ENCODE measurements at regions not wholly inside any gene's neighbourhood (a gene's known extent, or its start where the extent isn't known, plus 50 kb on each side); places are given as distances from the start of the nearest gene placed in this dataset.

DNA sequence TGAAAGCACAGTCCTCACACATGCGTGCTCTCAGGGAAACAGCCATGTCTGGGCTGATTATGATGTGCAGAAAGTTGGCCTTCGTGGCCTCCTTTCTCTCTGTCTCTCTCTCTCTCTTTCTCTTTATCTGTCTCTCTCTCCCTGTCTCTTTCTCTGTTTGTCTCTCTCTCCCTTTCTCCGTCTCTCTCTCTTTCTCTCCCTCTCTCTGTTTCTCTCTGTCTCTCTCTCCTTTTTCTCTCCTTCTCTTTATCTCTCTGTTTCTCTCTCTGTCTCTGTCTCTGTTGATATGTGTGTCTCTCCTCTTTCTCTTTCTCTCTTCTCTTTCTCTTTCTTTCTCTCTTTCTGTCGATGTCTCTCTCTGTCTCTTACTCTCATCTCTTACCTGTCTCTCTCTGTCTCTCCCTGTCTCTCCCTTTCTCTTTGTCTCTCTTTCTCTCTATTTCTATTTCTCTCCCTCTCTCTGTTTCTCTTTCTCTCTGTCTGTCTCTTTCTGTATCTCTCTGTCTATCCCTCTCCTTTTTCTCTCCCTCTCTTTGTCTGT lies 105.4 kb upstream of the MPP7 start:
- H3K27me3 ChIP-seq (ENCODE audit: insufficient read depth, low read depth, low read length), result no peaks in the 10 kb centered on the region
- H3K9ac ChIP-seq (ENCODE audit: low read length), result no peak overlapping the region
- H3K4me3 ChIP-seq (ENCODE audit: low read length), result no peak overlapping the region
- no peaks in the 10 kb centered on the region for H4K20me1 ChIP-seq (ENCODE audit: insufficient read depth)
- H3K27ac ChIP-seq (ENCODE audit: low read length), result no peak overlapping the region
- no peak overlapping the region for H2AFZ ChIP-seq (ENCODE audit: low read depth, low read length)
- H3K9me3 ChIP-seq (ENCODE audit: low read length), result no peaks in the 10 kb centered on the region
- H3K79me2 ChIP-seq (replicated peaks; ENCODE audit: insufficient read depth, low read length), result no peaks in the 10 kb centered on the region
- TF ChIP-seq POLR2AphosphoS5 (IDR thresholded peaks at IDR 0.05) (no peak), EP300 (conservative IDR thresholded peaks at IDR 0.05; ENCODE audit: poor library complexity, severe bottlenecking) (no peak), RAD21 (conservative IDR thresholded peaks at IDR 0.05) (no peak), EZH2 (IDR thresholded peaks at IDR 0.05; ENCODE audit: borderline replicate concordance, insufficient read depth, low read length, poor library complexity, severe bottlenecking) (no peak), SMC3 (conservative IDR thresholded peaks at IDR 0.05; ENCODE audit: poor library complexity) (no peak), TAF1 (IDR thresholded peaks at IDR 0.05; ENCODE audit: low read depth) (no peak), MXI1 (conservative IDR thresholded peaks at IDR 0.05; ENCODE audit: poor library complexity, severe bottlenecking) (no peak)
- TF ChIP-seq, protein P1, sequence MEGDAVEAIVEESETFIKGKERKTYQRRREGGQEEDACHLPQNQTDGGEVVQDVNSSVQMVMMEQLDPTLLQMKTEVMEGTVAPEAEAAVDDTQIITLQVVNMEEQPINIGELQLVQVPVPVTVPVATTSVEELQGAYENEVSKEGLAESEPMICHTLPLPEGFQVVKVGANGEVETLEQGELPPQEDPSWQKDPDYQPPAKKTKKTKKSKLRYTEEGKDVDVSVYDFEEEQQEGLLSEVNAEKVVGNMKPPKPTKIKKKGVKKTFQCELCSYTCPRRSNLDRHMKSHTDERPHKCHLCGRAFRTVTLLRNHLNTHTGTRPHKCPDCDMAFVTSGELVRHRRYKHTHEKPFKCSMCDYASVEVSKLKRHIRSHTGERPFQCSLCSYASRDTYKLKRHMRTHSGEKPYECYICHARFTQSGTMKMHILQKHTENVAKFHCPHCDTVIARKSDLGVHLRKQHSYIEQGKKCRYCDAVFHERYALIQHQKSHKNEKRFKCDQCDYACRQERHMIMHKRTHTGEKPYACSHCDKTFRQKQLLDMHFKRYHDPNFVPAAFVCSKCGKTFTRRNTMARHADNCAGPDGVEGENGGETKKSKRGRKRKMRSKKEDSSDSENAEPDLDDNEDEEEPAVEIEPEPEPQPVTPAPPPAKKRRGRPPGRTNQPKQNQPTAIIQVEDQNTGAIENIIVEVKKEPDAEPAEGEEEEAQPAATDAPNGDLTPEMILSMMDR (IDR thresholded peaks at IDR 0.05; ENCODE audit: poor library complexity, severe bottlenecking), result no peak
- TF ChIP-seq, protein P2, sequence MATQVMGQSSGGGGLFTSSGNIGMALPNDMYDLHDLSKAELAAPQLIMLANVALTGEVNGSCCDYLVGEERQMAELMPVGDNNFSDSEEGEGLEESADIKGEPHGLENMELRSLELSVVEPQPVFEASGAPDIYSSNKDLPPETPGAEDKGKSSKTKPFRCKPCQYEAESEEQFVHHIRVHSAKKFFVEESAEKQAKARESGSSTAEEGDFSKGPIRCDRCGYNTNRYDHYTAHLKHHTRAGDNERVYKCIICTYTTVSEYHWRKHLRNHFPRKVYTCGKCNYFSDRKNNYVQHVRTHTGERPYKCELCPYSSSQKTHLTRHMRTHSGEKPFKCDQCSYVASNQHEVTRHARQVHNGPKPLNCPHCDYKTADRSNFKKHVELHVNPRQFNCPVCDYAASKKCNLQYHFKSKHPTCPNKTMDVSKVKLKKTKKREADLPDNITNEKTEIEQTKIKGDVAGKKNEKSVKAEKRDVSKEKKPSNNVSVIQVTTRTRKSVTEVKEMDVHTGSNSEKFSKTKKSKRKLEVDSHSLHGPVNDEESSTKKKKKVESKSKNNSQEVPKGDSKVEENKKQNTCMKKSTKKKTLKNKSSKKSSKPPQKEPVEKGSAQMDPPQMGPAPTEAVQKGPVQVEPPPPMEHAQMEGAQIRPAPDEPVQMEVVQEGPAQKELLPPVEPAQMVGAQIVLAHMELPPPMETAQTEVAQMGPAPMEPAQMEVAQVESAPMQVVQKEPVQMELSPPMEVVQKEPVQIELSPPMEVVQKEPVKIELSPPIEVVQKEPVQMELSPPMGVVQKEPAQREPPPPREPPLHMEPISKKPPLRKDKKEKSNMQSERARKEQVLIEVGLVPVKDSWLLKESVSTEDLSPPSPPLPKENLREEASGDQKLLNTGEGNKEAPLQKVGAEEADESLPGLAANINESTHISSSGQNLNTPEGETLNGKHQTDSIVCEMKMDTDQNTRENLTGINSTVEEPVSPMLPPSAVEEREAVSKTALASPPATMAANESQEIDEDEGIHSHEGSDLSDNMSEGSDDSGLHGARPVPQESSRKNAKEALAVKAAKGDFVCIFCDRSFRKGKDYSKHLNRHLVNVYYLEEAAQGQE (IDR thresholded peaks at IDR 0.05; ENCODE audit: borderline replicate concordance), result no peak
- no peaks in the 10 kb centered on the region for H3K36me3 ChIP-seq (ENCODE audit: insufficient read depth, low read length)
- H3F3A ChIP-seq (ENCODE audit: insufficient read depth, low read length, poor library complexity, severe bottlenecking), result no peaks in the 10 kb centered on the region
- no peak overlapping the region for H3K4me2 ChIP-seq (ENCODE audit: low read length)
- no peaks in the 10 kb centered on the region for H3K9me2 ChIP-seq (ENCODE audit: insufficient read depth, low read length)

DNA sequence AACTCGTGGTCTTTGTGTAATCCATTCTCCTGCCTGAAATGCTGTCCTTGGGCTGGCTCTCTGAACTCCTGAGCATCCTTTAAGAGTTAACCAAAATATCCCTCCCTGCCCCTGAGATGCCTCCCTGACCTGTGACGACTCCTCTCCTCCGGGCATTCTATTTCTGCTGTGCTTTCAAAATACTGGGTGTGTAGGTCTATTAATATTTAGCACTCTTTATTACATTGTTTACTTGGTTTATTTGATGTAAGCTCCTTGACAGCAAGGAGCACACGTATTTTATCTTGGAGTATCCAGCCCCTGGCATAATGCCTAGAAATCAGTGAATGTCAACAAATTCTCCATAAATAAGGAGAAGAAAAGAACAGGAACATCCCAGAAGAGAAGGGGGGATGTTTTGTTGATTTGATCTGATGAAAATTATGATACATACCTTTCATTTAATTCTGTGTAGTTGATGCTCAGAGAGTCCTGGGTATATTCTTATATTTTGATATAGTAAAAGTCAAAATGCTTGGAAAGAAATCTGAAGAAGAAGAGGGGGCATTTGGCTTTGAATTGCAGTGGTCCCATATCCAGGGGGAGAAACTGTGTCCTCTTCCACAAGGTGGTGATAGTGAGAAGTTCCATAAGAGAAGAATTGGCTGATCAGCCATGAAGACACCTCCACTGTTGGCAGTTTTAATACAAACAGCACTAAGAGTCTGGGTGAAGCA lies 107.7 kb upstream of the MPP7 start:
- Histone ChIP-seq H3K79me2 (replicated peaks; ENCODE audit: insufficient read depth, low read length) (no peaks in the 10 kb centered on the region), H3F3A (ENCODE audit: insufficient read depth, low read length, poor library complexity, severe bottlenecking) (no peaks in the 10 kb centered on the region)

More for the DNA sequence above, 107.7 kb upstream of the MPP7 start:
- TF ChIP-seq RAD21 (conservative IDR thresholded peaks at IDR 0.05) (no peak), EZH2 (IDR thresholded peaks at IDR 0.05; ENCODE audit: borderline replicate concordance, insufficient read depth, low read length, poor library complexity, severe bottlenecking) (no peak), POLR2AphosphoS5 (IDR thresholded peaks at IDR 0.05) (no peak), MXI1 (conservative IDR thresholded peaks at IDR 0.05; ENCODE audit: poor library complexity, severe bottlenecking) (no peak), EP300 (conservative IDR thresholded peaks at IDR 0.05; ENCODE audit: poor library complexity, severe bottlenecking) (no peak), SMC3 (conservative IDR thresholded peaks at IDR 0.05; ENCODE audit: poor library complexity) (no peak), TAF1 (IDR thresholded peaks at IDR 0.05; ENCODE audit: low read depth) (no peak)
- TF ChIP-seq, protein P1 (IDR thresholded peaks at IDR 0.05; ENCODE audit: poor library complexity, severe bottlenecking), result no peak
- TF ChIP-seq, protein P2 (IDR thresholded peaks at IDR 0.05; ENCODE audit: borderline replicate concordance), result no peak
- no peak overlapping the region for H3K27ac ChIP-seq (ENCODE audit: low read length)
- no peak overlapping the region for H3K4me3 ChIP-seq (ENCODE audit: low read length)
- H2AFZ ChIP-seq (ENCODE audit: low read depth, low read length), result no peak overlapping the region
- H3K9me2 ChIP-seq (ENCODE audit: insufficient read depth, low read length), result no peaks in the 10 kb centered on the region
- no peaks in the 10 kb centered on the region for H3K9me3 ChIP-seq (ENCODE audit: low read length)
- no peaks in the 10 kb centered on the region for H3K36me3 ChIP-seq (ENCODE audit: insufficient read depth, low read length)
- H3K4me2 ChIP-seq (ENCODE audit: low read length), result no peak overlapping the region
- H4K20me1 ChIP-seq (ENCODE audit: insufficient read depth), result no peaks in the 10 kb centered on the region
- no peak overlapping the region for H3K9ac ChIP-seq (ENCODE audit: low read length)
- no peaks in the 10 kb centered on the region for H3K27me3 ChIP-seq (ENCODE audit: insufficient read depth, low read depth, low read length)
